H9 (cell line): ENCODE measurements at regions not wholly inside any gene's neighbourhood (a gene's known extent, or its start where the extent isn't known, plus 50 kb on each side); places are given as distances from the start of the nearest gene placed in this dataset.
A peak's percentile ranks its signal among the peaks of the same experiment; 100 is the strongest.

ENCODE experiments used
- DNase-seq: peaks from one replicate; pipeline ENCODE4 v3.0.0-alpha.2; 2017
- H2AFZ ChIP-seq: one replicate; pipeline ENCODE4 v1.6.1; 2013; ENCODE audit warnings: mild to moderate bottlenecking, low read length, control low read depth, moderate library complexity
- H2AK5ac ChIP-seq: 2 replicates; pipeline ENCODE4 v1.6.1; 2013; ENCODE audit warnings: low read length, control low read depth, mixed read lengths; ENCODE audit not compliant: insufficient read length
- H2BK120ac ChIP-seq: one replicate; pipeline ENCODE4 v1.6.1; 2013; ENCODE audit warnings: low read depth, mild to moderate bottlenecking, low read length, control low read depth, inconsistent platforms; ENCODE audit not compliant: poor library complexity, severe bottlenecking
- H2BK12ac ChIP-seq: 2 replicates; pipeline ENCODE4 v1.6.1; 2013; ENCODE audit warnings: low read length, control low read depth, mixed read lengths, low read depth; ENCODE audit not compliant: insufficient read length
- H2BK15ac ChIP-seq: 2 replicates; pipeline ENCODE4 v1.6.1; 2013; ENCODE audit warnings: low read depth, low read length, control low read depth
- H2BK20ac ChIP-seq: one replicate; pipeline ENCODE4 v1.6.1; 2013; ENCODE audit warnings: low read depth, mild to moderate bottlenecking, low read length, control low read depth, inconsistent platforms; ENCODE audit not compliant: poor library complexity, severe bottlenecking
- H2BK5ac ChIP-seq: 2 replicates; pipeline ENCODE4 v1.6.1; 2013; ENCODE audit warnings: low read length, control low read depth, mixed read lengths; ENCODE audit not compliant: insufficient read length
- H3K14ac ChIP-seq: 2 replicates; pipeline ENCODE4 v1.6.1; 2013; ENCODE audit warnings: low read length, control low read depth; ENCODE audit not compliant: insufficient read depth
- H3K18ac ChIP-seq: 2 replicates; pipeline ENCODE4 v1.6.1; 2013; ENCODE audit warnings: low read depth, mild to moderate bottlenecking, mixed read lengths, low read length, control low read depth; ENCODE audit not compliant: insufficient read length
- H3K23ac ChIP-seq: 2 replicates; pipeline ENCODE4 v1.6.1; 2013; ENCODE audit warnings: low read length, control low read depth, mixed read lengths, low read depth; ENCODE audit not compliant: insufficient read length
- H3K23me2 ChIP-seq: 2 replicates; pipeline ENCODE4 v1.6.1; 2013; ENCODE audit warnings: low read depth, mild to moderate bottlenecking, mixed read lengths, low read length, control low read depth; ENCODE audit not compliant: insufficient read length, poor library complexity, severe bottlenecking
- H3K27ac ChIP-seq: 2 replicates; pipeline ENCODE4 v1.5.1; 2013; ENCODE audit warnings: low read length, control low read depth, mixed read lengths, low read depth; ENCODE audit not compliant: insufficient read length
- H3K27me3 ChIP-seq: 2 replicates; pipeline ENCODE4 v1.6.1; 2013; ENCODE audit warnings: low read length, control low read depth, inconsistent platforms; ENCODE audit not compliant: insufficient read depth
- H3K4ac ChIP-seq: 2 replicates; pipeline ENCODE4 v1.6.1; 2013; ENCODE audit warnings: low read depth, mild to moderate bottlenecking, control low read depth, inconsistent platforms, low read length, moderate library complexity
- H3K4me1 ChIP-seq: 2 replicates; pipeline ENCODE4 v1.6.1; 2013; ENCODE audit warnings: low read length, control low read depth, inconsistent platforms; ENCODE audit not compliant: insufficient read depth
- H3K4me2 ChIP-seq: 2 replicates; pipeline ENCODE4 v1.6.1; 2013; ENCODE audit warnings: low read length, control low read depth, mixed read lengths; ENCODE audit not compliant: insufficient read length, insufficient read depth
- H3K56ac ChIP-seq: 2 replicates; pipeline ENCODE4 v1.6.1; 2013; ENCODE audit warnings: low read depth, mild to moderate bottlenecking, mixed read lengths, low read length, control low read depth; ENCODE audit not compliant: insufficient read length
- H3K79me1 ChIP-seq: 2 replicates; pipeline ENCODE4 v1.6.1; 2013; ENCODE audit warnings: low read depth, mild to moderate bottlenecking, moderate library complexity, low read length, control low read depth, inconsistent platforms; ENCODE audit not compliant: insufficient read depth, poor library complexity, severe bottlenecking
- H3K79me2 ChIP-seq: 2 replicates; pipeline ENCODE4 v1.6.1; 2013; ENCODE audit warnings: low read length, control low read depth, inconsistent platforms; ENCODE audit not compliant: insufficient read depth
- H3K9ac ChIP-seq: 2 replicates; pipeline ENCODE4 v1.6.1; 2013; ENCODE audit warnings: low read length, control low read depth, mixed read lengths; ENCODE audit not compliant: insufficient read length; ENCODE audit errors: extremely low read depth
- H3K9me3 ChIP-seq: one replicate; pipeline ENCODE4 v1.6.1; 2013; ENCODE audit warnings: low read depth, low read length, inconsistent platforms; ENCODE audit not compliant: control insufficient read depth
- H3T11ph ChIP-seq: one replicate; pipeline ENCODE4 v1.6.1; 2013; ENCODE audit warnings: mild to moderate bottlenecking, low read length, control low read depth, inconsistent platforms
- H4K20me1 ChIP-seq: one replicate; pipeline ENCODE4 v1.6.1; 2013; ENCODE audit not compliant: control insufficient read depth, insufficient read length, insufficient read depth
- H4K5ac ChIP-seq: 2 replicates; pipeline ENCODE4 v1.6.1; 2013; ENCODE audit warnings: low read depth, mild to moderate bottlenecking, mixed read lengths, low read length, control low read depth; ENCODE audit not compliant: insufficient read length
- H4K8ac ChIP-seq: replicated peaks from 2 replicates; pipeline ENCODE4 v1.6.1; 2013; ENCODE audit warnings: low read length, control low read depth, mixed read lengths, low read depth; ENCODE audit not compliant: insufficient read length
- H4K91ac ChIP-seq: 2 replicates; pipeline ENCODE4 v1.6.1; 2013; ENCODE audit warnings: low read depth, mild to moderate bottlenecking, moderate library complexity, mixed read lengths, low read length, control low read depth; ENCODE audit not compliant: insufficient read length
- H3K27ac Mint-ChIP-seq, 3 experiments: 2 replicates in 2 of 3; 3 replicates in 1 of 3; pipeline ENCODE4 v1.8.0; 2020 to 2021; ENCODE audit warnings: mixed read lengths in 3 of 3, mild to moderate bottlenecking in 1 of 3, moderate library complexity in 1 of 3
- H3K27me3 Mint-ChIP-seq: 2 replicates; pipeline ENCODE4 v1.8.0; 2021; ENCODE audit warnings: low read depth, mild to moderate bottlenecking, moderate library complexity, mixed read lengths
- H3K36me3 Mint-ChIP-seq, 3 experiments: 2 replicates in 2 of 3; 3 replicates in 1 of 3; pipeline ENCODE4 v1.8.0; 2020 to 2021; ENCODE audit warnings: low read depth in 3 of 3, mixed read lengths in 3 of 3; ENCODE audit not compliant: insufficient read depth in 1 of 3
- H3K4me1 Mint-ChIP-seq, 2 experiments: 2 replicates each; pipeline ENCODE4 v1.8.0; 2020; ENCODE audit warnings: mixed read lengths in 2 of 2
- H3K4me3 Mint-ChIP-seq, 2 experiments: 2 replicates in 1 of 2; 3 replicates in 1 of 2; pipeline ENCODE4 v1.8.0; 2020 to 2021; ENCODE audit warnings: mild to moderate bottlenecking in 2 of 2, mixed read lengths in 2 of 2, moderate library complexity in 1 of 2
- H3K9me3 Mint-ChIP-seq, 2 experiments: 2 replicates in 1 of 2; 3 replicates in 1 of 2; pipeline ENCODE4 v1.8.0; 2020; ENCODE audit warnings: mild to moderate bottlenecking in 2 of 2, mixed read lengths in 2 of 2, moderate library complexity in 1 of 2
- WGBS: extraction: QIAGEN DNeasy Blood & Tissue Kit; methylation state at CpG from one replicate; pipeline ENCODE4 v1.1.7; 2013; ENCODE audit warnings: missing lambda C conversion rate, low lambda C conversion rate, mixed read lengths; ENCODE audit not compliant: insufficient read length; ENCODE audit errors: extremely low coverage; 5-methylcytosine and 5-hydroxymethylcytosine counted together
- TF ChIP-seq, protein P1 (sequence below): fragments of 200-600 bp; sonication (generic); conservative IDR thresholded peaks from 3 replicates; pipeline ENCODE4 v1.8.0; 2021; ENCODE audit warnings: antibody characterized with exemption, mild to moderate bottlenecking

DNA sequence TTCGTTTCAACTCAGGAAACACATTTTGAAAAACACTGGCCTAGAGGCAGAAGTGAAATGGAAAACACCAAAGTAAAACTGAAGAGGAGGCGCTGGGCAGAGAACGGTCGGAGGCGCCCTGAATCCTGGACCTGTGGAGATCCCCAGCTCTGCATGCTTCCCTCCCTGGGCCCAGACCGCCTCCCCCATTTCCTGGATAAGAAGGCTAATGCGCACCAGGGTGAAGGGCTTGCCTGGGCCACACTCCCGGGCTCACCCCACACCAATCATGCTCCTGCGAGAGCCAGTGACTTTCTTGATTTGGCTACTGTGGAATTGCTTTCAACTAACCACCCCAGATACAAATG is 167.1 kb downstream of the CRYBB2 start:
- H3K79me1 ChIP-seq: no peaks in the 10 kb centered on the region
- H3K9me3 ChIP-seq: no peaks in the 10 kb centered on the region
- H3K4me2 ChIP-seq: no peak overlapping the region
- no peak for DNase-seq
- no peak overlapping the region for H3T11ph ChIP-seq
- Mint-ChIP-seq H3K27ac (peak overlapping the region; percentile 79 to 95 (median 90)), H3K4me1 (peaks cover 50 to 66% of the 10 kb centered on the region in 2 experiments), H3K36me3 (peaks cover 0 to 2% (median under 1%) of the 10 kb centered on the region in 3 experiments; a peak in 1 of 7 replicates), H3K27me3 (no peaks in the 10 kb centered on the region), H3K9me3 (no peaks in the 10 kb centered on the region), H3K4me3 (peak overlapping the region in 1 of 2 experiments; percentile 6; a peak in 2 of 5 replicates)
- no peak overlapping the region for H3K56ac ChIP-seq
- TF ChIP-seq, protein P1, sequence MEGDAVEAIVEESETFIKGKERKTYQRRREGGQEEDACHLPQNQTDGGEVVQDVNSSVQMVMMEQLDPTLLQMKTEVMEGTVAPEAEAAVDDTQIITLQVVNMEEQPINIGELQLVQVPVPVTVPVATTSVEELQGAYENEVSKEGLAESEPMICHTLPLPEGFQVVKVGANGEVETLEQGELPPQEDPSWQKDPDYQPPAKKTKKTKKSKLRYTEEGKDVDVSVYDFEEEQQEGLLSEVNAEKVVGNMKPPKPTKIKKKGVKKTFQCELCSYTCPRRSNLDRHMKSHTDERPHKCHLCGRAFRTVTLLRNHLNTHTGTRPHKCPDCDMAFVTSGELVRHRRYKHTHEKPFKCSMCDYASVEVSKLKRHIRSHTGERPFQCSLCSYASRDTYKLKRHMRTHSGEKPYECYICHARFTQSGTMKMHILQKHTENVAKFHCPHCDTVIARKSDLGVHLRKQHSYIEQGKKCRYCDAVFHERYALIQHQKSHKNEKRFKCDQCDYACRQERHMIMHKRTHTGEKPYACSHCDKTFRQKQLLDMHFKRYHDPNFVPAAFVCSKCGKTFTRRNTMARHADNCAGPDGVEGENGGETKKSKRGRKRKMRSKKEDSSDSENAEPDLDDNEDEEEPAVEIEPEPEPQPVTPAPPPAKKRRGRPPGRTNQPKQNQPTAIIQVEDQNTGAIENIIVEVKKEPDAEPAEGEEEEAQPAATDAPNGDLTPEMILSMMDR: no peak
- H3K23me2 ChIP-seq: no peaks in the 10 kb centered on the region
- H2AFZ ChIP-seq: no peak overlapping the region
- H3K27ac ChIP-seq: no peak overlapping the region
- H3K27me3 ChIP-seq: no peaks in the 10 kb centered on the region
- H2BK5ac ChIP-seq: no peak overlapping the region
- no peak overlapping the region for H3K23ac ChIP-seq
- H2BK12ac ChIP-seq: no peak overlapping the region
- H4K8ac ChIP-seq: no peak overlapping the region
- no peak overlapping the region for H2AK5ac ChIP-seq
- no peaks in the 10 kb centered on the region for H4K20me1 ChIP-seq
- no peak overlapping the region for H3K9ac ChIP-seq
- H4K5ac ChIP-seq: no peak overlapping the region
- H3K14ac ChIP-seq: no peak overlapping the region; the same call in none of the 2 replicates
- WGBS: no CpG with 5 or more reads among the region's 9 CpGs
- no peaks in the 10 kb centered on the region; the same call in 1 of the 2 replicates for H3K79me2 ChIP-seq
- H3K4me1 ChIP-seq: peaks cover 3% of the 10 kb centered on the region; the same call in 1 of the 2 replicates
- H2BK120ac ChIP-seq: no peak overlapping the region
- no peak overlapping the region for H2BK20ac ChIP-seq
- no peak overlapping the region for H3K18ac ChIP-seq
- H4K91ac ChIP-seq: no peak overlapping the region
- H3K4ac ChIP-seq: no peak overlapping the region
- H2BK15ac ChIP-seq: no peak overlapping the region
